ENCODE measurements at regions not wholly inside any gene's neighbourhood (a gene's known extent, or its start where the extent isn't known, plus 50 kb on each side); places are given as distances from the start of the nearest gene placed in this dataset.

GRCh38 chr4:31516520-31516919, 796.4 kb downstream of the PCDH7 start:
- DNase-seq (ENCODE audit: low read depth): no peak
- no peak for TF ChIP-seq CTCF (IDR thresholded peaks at IDR 0.05; ENCODE audit: control insufficient read depth, extremely low read depth, insufficient read depth)
- H3K4me3 ChIP-seq (ENCODE audit: low read depth, low read length): no peak overlapping the region

GRCh38 chr4:31518796-31519250, 798.7 kb downstream of the PCDH7 start:
- DNase-seq (ENCODE audit: low read depth): no peak
- no peak for TF ChIP-seq CTCF (IDR thresholded peaks at IDR 0.05; ENCODE audit: control insufficient read depth, extremely low read depth, insufficient read depth)
- H3K4me3 ChIP-seq (ENCODE audit: low read depth, low read length): no peak overlapping the region

- DNase-seq (ENCODE audit: low read depth): no peak
- no peak overlapping the region for H3K4me3 ChIP-seq (ENCODE audit: low read depth, low read length)
- TF ChIP-seq CTCF (IDR thresholded peaks at IDR 0.05; ENCODE audit: control insufficient read depth, extremely low read depth, insufficient read depth): no peak
Observed at GRCh38 chr4:31530555-31530954, 810.4 kb downstream of the PCDH7 start.

- H3K4me3 ChIP-seq (ENCODE audit: low read depth, low read length): no peak overlapping the region
- 0 out of 2 replicates have a peak, but pooled peaks have one; percentile 11 for TF ChIP-seq CTCF (IDR thresholded peaks at IDR 0.05; ENCODE audit: control insufficient read depth, extremely low read depth, insufficient read depth)
- DNase-seq (ENCODE audit: low read depth): no peak
Observed at GRCh38 chr4:31538877-31539276, 818.7 kb downstream of the PCDH7 start.

- DNase-seq (ENCODE audit: low read depth): peak; percentile 17
- no peak overlapping the region for H3K4me3 ChIP-seq (ENCODE audit: low read depth, low read length)
- TF ChIP-seq CTCF (IDR thresholded peaks at IDR 0.05; ENCODE audit: control insufficient read depth, extremely low read depth, insufficient read depth): no peak
Observed at GRCh38 chr4:31539284-31540069, 819.3 kb downstream of the PCDH7 start.

- no peak for DNase-seq (ENCODE audit: low read depth)
- no peak for TF ChIP-seq CTCF (IDR thresholded peaks at IDR 0.05; ENCODE audit: control insufficient read depth, extremely low read depth, insufficient read depth)
- H3K4me3 ChIP-seq (ENCODE audit: low read depth, low read length): no peak overlapping the region
Observed at GRCh38 chr4:31545330-31545729, 825.2 kb downstream of the PCDH7 start.

GRCh38 chr4:31545755-31546154, 825.6 kb downstream of the PCDH7 start:
- TF ChIP-seq CTCF (IDR thresholded peaks at IDR 0.05; ENCODE audit: control insufficient read depth, extremely low read depth, insufficient read depth): no peak
- no peak for DNase-seq (ENCODE audit: low read depth)
- H3K4me3 ChIP-seq (ENCODE audit: low read depth, low read length): no peak overlapping the region

Measured in LNCaP clone FGC (cell line).